IMR-90 (cell line): ENCODE measurements at regions not wholly inside any gene's neighbourhood (a gene's known extent, or its start where the extent isn't known, plus 50 kb on each side); places are given as distances from the start of the nearest gene placed in this dataset.
A peak's percentile ranks its signal among the peaks of the same experiment; 100 is the strongest.

ENCODE experiments used
- ATAC-seq: fragments of 200-7000 bp; cut with Tn5 transposase; 2 replicates; pipeline ENCODE4 v1.9.1; 2020; ENCODE audit warnings: low read depth, mild to moderate bottlenecking, moderate library complexity
- BruUV-seq: library from RNA; stranded (reverse); fragments of 400-500 nt; replicated peaks from 2 replicates; lab custom pipeline; 2021; lab: Mats Ljungman, UMichigan
- CTCF ChIA-PET: fragments of 300-600 bp; formaldehyde crosslinking; extraction: SDS; loops from one replicate; lab custom pipeline; 2021; ENCODE audit warnings: antibody characterized with exemption; lab: Yijun Ruan, JAX
- POLR2A ChIA-PET: fragments of 300-600 bp; sonication (Branson Sonifier 250); formaldehyde crosslinking; loops from one replicate; lab custom pipeline; 2022; ENCODE audit warnings: antibody characterized with exemption; ENCODE audit not compliant: unreplicated experiment; lab: Charles Lee
- DNase-seq: peaks from one replicate; pipeline ENCODE4 v3.0.0; 2013
- H2AFZ ChIP-seq: replicated peaks from 2 replicates; pipeline ENCODE3; 2013; ENCODE audit warnings: low read length, mild to moderate bottlenecking; ENCODE audit not compliant: poor library complexity
- H2AK5ac ChIP-seq: 2 replicates; pipeline ENCODE4 v1.6.1; 2013; ENCODE audit warnings: low read depth, low read length, inconsistent platforms
- H2AK9ac ChIP-seq: replicated peaks from 2 replicates; pipeline ENCODE3; 2013; ENCODE audit warnings: mild to moderate bottlenecking, low read depth, low read length, moderate library complexity; ENCODE audit not compliant: poor library complexity
- H2BK120ac ChIP-seq: 2 replicates; pipeline ENCODE4 v1.6.1; 2013; ENCODE audit warnings: low read depth, low read length, inconsistent platforms
- H2BK15ac ChIP-seq: 3 replicates; pipeline ENCODE4 v1.6.1; 2013; ENCODE audit warnings: low read depth, low read length, inconsistent platforms
- H2BK20ac ChIP-seq: 2 replicates; pipeline ENCODE4 v1.6.1; 2013; ENCODE audit warnings: low read depth, mild to moderate bottlenecking, inconsistent platforms, low read length, moderate library complexity
- H2BK5ac ChIP-seq: 2 replicates; pipeline ENCODE4 v1.6.1; 2013; ENCODE audit warnings: mild to moderate bottlenecking, low read depth, low read length, inconsistent platforms; ENCODE audit not compliant: poor library complexity, severe bottlenecking
- H3K14ac ChIP-seq: replicated peaks from 2 replicates; pipeline ENCODE4 v1.6.1; 2013; ENCODE audit warnings: low read depth, low read length, inconsistent platforms
- H3K18ac ChIP-seq: 2 replicates; pipeline ENCODE4 v1.6.1; 2013; ENCODE audit warnings: low read depth, low read length, control low read depth
- H3K23ac ChIP-seq: 2 replicates; pipeline ENCODE4 v1.6.1; 2013; ENCODE audit warnings: low read depth, low read length, inconsistent platforms
- H3K27ac ChIP-seq: 2 replicates; pipeline ENCODE4 v1.5.1; 2013; ENCODE audit warnings: mild to moderate bottlenecking, control low read depth, low read length; ENCODE audit not compliant: insufficient read depth
- H3K27me3 ChIP-seq: 2 replicates; pipeline ENCODE4 v1.6.1; 2013; ENCODE audit warnings: low read length; ENCODE audit not compliant: control insufficient read depth, insufficient read depth
- H3K36me3 ChIP-seq: 2 replicates; pipeline ENCODE4 v1.6.1; 2013; ENCODE audit warnings: low read length, mixed read lengths; ENCODE audit not compliant: control insufficient read depth, insufficient read depth
- H3K4ac ChIP-seq: 2 replicates; pipeline ENCODE4 v1.6.1; 2013; ENCODE audit warnings: low read depth, low read length, inconsistent platforms
- H3K4me1 ChIP-seq: 2 replicates; pipeline ENCODE4 v1.6.1; 2013; ENCODE audit warnings: low read length, mixed read lengths; ENCODE audit not compliant: control insufficient read depth, insufficient read depth
- H3K4me2 ChIP-seq: 2 replicates; pipeline ENCODE4 v1.6.1; 2013; ENCODE audit warnings: low read depth, mild to moderate bottlenecking, control low read depth, low read length, moderate library complexity
- H3K4me3 ChIP-seq: 2 replicates; pipeline ENCODE4 v1.5.1; 2013; ENCODE audit warnings: low read depth, mild to moderate bottlenecking, control low read depth, low read length, moderate library complexity; ENCODE audit not compliant: insufficient read depth
- H3K56ac ChIP-seq: 2 replicates; pipeline ENCODE4 v1.6.1; 2013; ENCODE audit warnings: low read length, inconsistent platforms; ENCODE audit not compliant: insufficient read depth; ENCODE audit errors: extremely low read depth
- H3K79me1 ChIP-seq, 2 experiments: 2 replicates each; pipeline ENCODE4 v1.6.1; 2013; ENCODE audit warnings: low read length in 2 of 2, inconsistent platforms in 1 of 2, low read depth in 1 of 2
- H3K9ac ChIP-seq: 2 replicates; pipeline ENCODE4 v1.6.1; 2013; ENCODE audit warnings: low read depth, low read length, control low read depth
- H3K9me1 ChIP-seq: 2 replicates; pipeline ENCODE4 v1.6.1; 2013; ENCODE audit warnings: low read length, inconsistent platforms; ENCODE audit not compliant: insufficient read depth
- H3K9me3 ChIP-seq: 2 replicates; pipeline ENCODE4 v1.6.1; 2013; ENCODE audit warnings: low read length; ENCODE audit not compliant: control insufficient read depth, insufficient read depth
- H4K20me1 ChIP-seq: 2 replicates; pipeline ENCODE4 v1.6.1; 2013; ENCODE audit warnings: low read length, inconsistent platforms; ENCODE audit not compliant: insufficient read depth
- H4K5ac ChIP-seq: 2 replicates; pipeline ENCODE4 v1.6.1; 2013; ENCODE audit warnings: mild to moderate bottlenecking, low read depth, low read length, control low read depth
- H4K8ac ChIP-seq, 2 experiments: 2 replicates each; pipeline ENCODE4 v1.6.1; 2013; ENCODE audit warnings: low read depth in 2 of 2, low read length in 2 of 2, control low read depth in 1 of 2, inconsistent platforms in 1 of 2
- H4K91ac ChIP-seq: 2 replicates; pipeline ENCODE4 v1.6.1; 2013; ENCODE audit warnings: low read depth, low read length, inconsistent platforms; ENCODE audit not compliant: insufficient read depth
- BHLHE40 ChIP-seq: fragments of 150-350 bp; IDR thresholded peaks from 2 replicates; pipeline ENCODE4 v1.6.1; 2016; ENCODE audit warnings: mild to moderate bottlenecking, low read depth, low read length
- CEBPB ChIP-seq: IDR thresholded peaks from 2 replicates; pipeline ENCODE4 v1.6.1; 2012; ENCODE audit warnings: low read depth, low read length, improper control_type of control experiment
- CHD1 ChIP-seq: IDR thresholded peaks from 2 replicates; pipeline ENCODE4 v1.6.1; 2012; ENCODE audit warnings: low read depth, low read length, improper control_type of control experiment
- FOS ChIP-seq: fragments of 150-350 bp; IDR thresholded peaks from 2 replicates; pipeline ENCODE4 v1.6.1; 2016; ENCODE audit warnings: low read depth, low read length
- MAFK ChIP-seq: IDR thresholded peaks from 2 replicates; pipeline ENCODE4 v1.6.1; 2012; ENCODE audit warnings: low read depth, low read length, improper control_type of control experiment
- MAZ ChIP-seq: IDR thresholded peaks from 2 replicates; pipeline ENCODE4 v1.6.1; 2012; ENCODE audit warnings: low read depth, mild to moderate bottlenecking, low read length, improper control_type of control experiment, moderate library complexity, borderline replicate concordance
- MXI1 ChIP-seq: IDR thresholded peaks from 2 replicates; pipeline ENCODE4 v1.6.1; 2012; ENCODE audit warnings: low read depth, mild to moderate bottlenecking, low read length, moderate library complexity, borderline replicate concordance
- NFE2L2 ChIP-seq: fragments of 150-350 bp; IDR thresholded peaks from 2 replicates; pipeline ENCODE4 v1.6.1; 2016; ENCODE audit warnings: low read depth, mild to moderate bottlenecking, low read length
- RAD21 ChIP-seq: IDR thresholded peaks from 2 replicates; pipeline ENCODE4 v1.6.1; 2012; ENCODE audit warnings: low read length, improper control_type of control experiment
- RCOR1 ChIP-seq: IDR thresholded peaks from 2 replicates; pipeline ENCODE4 v1.6.1; 2012; ENCODE audit warnings: mild to moderate bottlenecking, low read length, improper control_type of control experiment; ENCODE audit not compliant: insufficient replicate concordance
- RFX5 ChIP-seq: IDR thresholded peaks from 2 replicates; pipeline ENCODE4 v1.8.0; 2012; ENCODE audit warnings: low read depth, mild to moderate bottlenecking, low read length, moderate library complexity
- SMC3 ChIP-seq: fragments of 150-350 bp; IDR thresholded peaks from 2 replicates; pipeline ENCODE4 v1.6.1; 2016; ENCODE audit warnings: low read depth, mild to moderate bottlenecking, antibody characterized with exemption, low read length, moderate library complexity
- WGBS, 2 experiments: methylation state at CpG; one replicate each; pipeline versions ENCODE4 v1.1.5 to v1.1.7; 2013; ENCODE audit warnings: missing lambda C conversion rate in 2 of 2; ENCODE audit not compliant: insufficient read length in 1 of 2; ENCODE audit errors: extremely low coverage in 2 of 2; 5-methylcytosine and 5-hydroxymethylcytosine counted together
- dilution Hi-C: fragments of 300-500 bp; cut with HindIII; formaldehyde crosslinking; loops from one replicate; pipeline ENCODE4 v1.14.3; 2018; ENCODE audit warnings: low sequenced_read_pairs; ENCODE audit not compliant: unreplicated experiment
- in situ Hi-C: fragments of 300-500 bp; cut with MboI; formaldehyde crosslinking; loops from 3 replicates; pipeline ENCODE4 v1.14.3; 2019; ENCODE audit warnings: low sequenced_read_pairs, inconsistent platforms, mixed read lengths
- intact Hi-C: fragments of 100-400 bp; cut with micrococcal nuclease; formaldehyde crosslinking; loops from 2 replicates; pipeline ENCODE4 v1.10.0; 2022
- TF ChIP-seq, protein P1 (sequence below): fragments of 150-350 bp; IDR thresholded peaks from 2 replicates; pipeline ENCODE4 v1.6.1; 2016; ENCODE audit warnings: low read depth, mild to moderate bottlenecking, low read length, moderate library complexity, borderline replicate concordance
- TF ChIP-seq, protein P2 (sequence below): conservative IDR thresholded peaks from 2 replicates; pipeline ENCODE4 v1.5.1; 2012; ENCODE audit warnings: mild to moderate bottlenecking, low read depth, low read length, improper control_type of control experiment
- TF ChIP-seq, protein P3 (sequence below): fragments of 150-350 bp; IDR thresholded peaks from 2 replicates; pipeline ENCODE4 v1.6.1; 2017; ENCODE audit warnings: mild to moderate bottlenecking, antibody characterized with exemption, low read length, low read depth

DNA sequence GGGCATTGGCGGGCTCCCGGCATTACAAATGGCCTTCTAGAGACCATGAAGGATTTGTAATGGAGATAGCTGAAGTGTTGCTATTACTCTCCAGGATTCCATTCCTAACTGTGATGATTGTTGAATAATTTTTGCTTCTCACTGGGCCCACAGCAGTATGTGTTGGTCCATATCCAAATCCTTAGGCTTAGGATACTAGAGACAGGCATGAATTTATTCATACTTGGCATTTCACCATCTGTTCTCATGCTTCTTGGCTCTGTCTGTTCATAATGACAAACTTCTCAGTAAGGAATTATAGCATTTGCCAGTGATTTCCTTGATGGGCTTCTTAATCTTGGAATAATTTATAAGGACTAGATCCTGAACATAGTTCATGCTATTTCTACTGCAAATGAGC is 832.9 kb downstream of the C12orf50 start:
- Histone ChIP-seq H4K8ac (no peak overlapping the region), H2AK5ac (no peak overlapping the region), H3K14ac (no peak overlapping the region), H4K91ac (no peak overlapping the region), H3K79me1 (no peaks in the 10 kb centered on the region), H2BK120ac (no peak overlapping the region), H4K5ac (no peak overlapping the region), H3K18ac (no peak overlapping the region), H3K23ac (no peak overlapping the region), H3K4me1 (no peaks in the 10 kb centered on the region), H3K4me2 (no peak overlapping the region), H3K36me3 (no peaks in the 10 kb centered on the region), H4K20me1 (no peaks in the 10 kb centered on the region), H3K27ac (no peak overlapping the region), H2AK9ac (no peak overlapping the region), H3K4me3 (no peak overlapping the region), H3K4ac (no peak overlapping the region), H3K27me3 (no peaks in the 10 kb centered on the region), H2AFZ (no peak overlapping the region), H2BK20ac (no peak overlapping the region), H2BK15ac (no peak overlapping the region), H3K9me3 (no peaks in the 10 kb centered on the region), H3K56ac (no peak overlapping the region), H2BK5ac (no peak overlapping the region), H3K9me1 (no peaks in the 10 kb centered on the region), H3K9ac (no peak overlapping the region)
- no TSS peak for BruUV-seq
- CTCF ChIA-PET: interaction anchor here (0.6 kb wide), 1 partner anchor 10 kb away, joined by 3 read pairs; no protein-coding TSS in a partner anchor
- POLR2A ChIA-PET: no interaction called here
- dilution Hi-C loops: no loop called here
- DNase-seq (peak; percentile 5), ATAC-seq (peak; percentile 63)
- in situ Hi-C loops: no loop called here
- intact Hi-C loops: no loop called here
- WGBS, 2 experiments: no CpG with 5 or more reads among the region's 2 CpGs
- TF ChIP-seq RCOR1 (no peak), RAD21 (no peak), CEBPB (no peak), RFX5 (no peak), NFE2L2 (no peak), BHLHE40 (no peak), MXI1 (no peak), MAZ (no peak), SMC3 (no peak), FOS (no peak), MAFK (no peak), CHD1 (no peak)
- TF ChIP-seq, protein P1, sequence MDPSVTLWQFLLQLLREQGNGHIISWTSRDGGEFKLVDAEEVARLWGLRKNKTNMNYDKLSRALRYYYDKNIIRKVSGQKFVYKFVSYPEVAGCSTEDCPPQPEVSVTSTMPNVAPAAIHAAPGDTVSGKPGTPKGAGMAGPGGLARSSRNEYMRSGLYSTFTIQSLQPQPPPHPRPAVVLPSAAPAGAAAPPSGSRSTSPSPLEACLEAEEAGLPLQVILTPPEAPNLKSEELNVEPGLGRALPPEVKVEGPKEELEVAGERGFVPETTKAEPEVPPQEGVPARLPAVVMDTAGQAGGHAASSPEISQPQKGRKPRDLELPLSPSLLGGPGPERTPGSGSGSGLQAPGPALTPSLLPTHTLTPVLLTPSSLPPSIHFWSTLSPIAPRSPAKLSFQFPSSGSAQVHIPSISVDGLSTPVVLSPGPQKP: no peak
- TF ChIP-seq, protein P2, sequence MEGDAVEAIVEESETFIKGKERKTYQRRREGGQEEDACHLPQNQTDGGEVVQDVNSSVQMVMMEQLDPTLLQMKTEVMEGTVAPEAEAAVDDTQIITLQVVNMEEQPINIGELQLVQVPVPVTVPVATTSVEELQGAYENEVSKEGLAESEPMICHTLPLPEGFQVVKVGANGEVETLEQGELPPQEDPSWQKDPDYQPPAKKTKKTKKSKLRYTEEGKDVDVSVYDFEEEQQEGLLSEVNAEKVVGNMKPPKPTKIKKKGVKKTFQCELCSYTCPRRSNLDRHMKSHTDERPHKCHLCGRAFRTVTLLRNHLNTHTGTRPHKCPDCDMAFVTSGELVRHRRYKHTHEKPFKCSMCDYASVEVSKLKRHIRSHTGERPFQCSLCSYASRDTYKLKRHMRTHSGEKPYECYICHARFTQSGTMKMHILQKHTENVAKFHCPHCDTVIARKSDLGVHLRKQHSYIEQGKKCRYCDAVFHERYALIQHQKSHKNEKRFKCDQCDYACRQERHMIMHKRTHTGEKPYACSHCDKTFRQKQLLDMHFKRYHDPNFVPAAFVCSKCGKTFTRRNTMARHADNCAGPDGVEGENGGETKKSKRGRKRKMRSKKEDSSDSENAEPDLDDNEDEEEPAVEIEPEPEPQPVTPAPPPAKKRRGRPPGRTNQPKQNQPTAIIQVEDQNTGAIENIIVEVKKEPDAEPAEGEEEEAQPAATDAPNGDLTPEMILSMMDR: no peak
- TF ChIP-seq, protein P3, sequence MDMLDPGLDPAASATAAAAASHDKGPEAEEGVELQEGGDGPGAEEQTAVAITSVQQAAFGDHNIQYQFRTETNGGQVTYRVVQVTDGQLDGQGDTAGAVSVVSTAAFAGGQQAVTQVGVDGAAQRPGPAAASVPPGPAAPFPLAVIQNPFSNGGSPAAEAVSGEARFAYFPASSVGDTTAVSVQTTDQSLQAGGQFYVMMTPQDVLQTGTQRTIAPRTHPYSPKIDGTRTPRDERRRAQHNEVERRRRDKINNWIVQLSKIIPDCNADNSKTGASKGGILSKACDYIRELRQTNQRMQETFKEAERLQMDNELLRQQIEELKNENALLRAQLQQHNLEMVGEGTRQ: no peak
